ENCODE measurements at regions not wholly inside any gene's neighbourhood (a gene's known extent, or its start where the extent isn't known, plus 50 kb on each side); places are given as distances from the start of the nearest gene placed in this dataset.
"Not testable (repeated sequence)": the region's sequence is repeated elsewhere in the genome, so short reads cannot be mapped to it uniquely, and the experiment has no call there.

GRCh38 chr9:21711504-21711903 is 90.9 kb upstream of the MTAP start:
- Histone ChIP-seq H3K4me3 (no peak overlapping the region), H3K4me1 (ENCODE audit: low read depth) (no peaks in the 10 kb centered on the region), H3K36me3 (ENCODE audit: low read depth) (no peaks in the 10 kb centered on the region), H3K9me3 (no peaks in the 10 kb centered on the region)
- intact Hi-C loops (cut with DNase I, micrococcal nuclease), result no loop called here
- no peak for ATAC-seq
- TF ChIP-seq CTCF (IDR thresholded peaks at IDR 0.05), result no peak
- DNase-seq, result no peak

DNA sequence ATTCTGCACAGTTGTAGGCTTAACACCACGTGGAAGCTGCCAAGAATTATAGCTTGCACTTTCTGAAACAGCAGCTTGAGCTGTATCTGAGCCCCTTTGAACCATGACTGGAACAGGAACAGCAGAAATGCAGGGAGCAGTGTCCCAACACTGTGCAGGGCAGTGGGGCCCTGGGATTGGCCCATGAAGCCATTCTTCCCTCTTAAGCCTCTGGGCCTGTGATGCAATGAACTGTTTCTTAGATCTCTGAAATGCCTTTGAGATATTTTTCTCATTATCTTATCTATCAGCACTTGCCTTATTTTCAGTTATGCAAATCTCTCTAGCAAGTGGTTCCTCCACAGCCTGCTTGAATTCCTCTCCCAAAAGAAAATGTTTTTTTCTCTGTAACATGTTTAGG is 87.0 kb upstream of the MTAP start:
- no peaks in the 10 kb centered on the region for H3K36me3 ChIP-seq (ENCODE audit: low read depth)
- H3K4me3 ChIP-seq, result no peak overlapping the region
- no peak for ATAC-seq
- intact Hi-C loops (cut with DNase I, micrococcal nuclease), result no loop called here
- no peaks in the 10 kb centered on the region for H3K4me1 ChIP-seq (ENCODE audit: low read depth)
- no peak for TF ChIP-seq CTCF (IDR thresholded peaks at IDR 0.05)
- DNase-seq, result no peak
- H3K9me3 ChIP-seq, result no peaks in the 10 kb centered on the region

GRCh38 chr9:21720758-21721157 is 81.7 kb upstream of the MTAP start:
- ATAC-seq (no peak), DNase-seq (no peak)
- Histone ChIP-seq H3K36me3 (ENCODE audit: low read depth) (no peaks in the 10 kb centered on the region), H3K9me3 (no peaks in the 10 kb centered on the region), H3K4me3 (no peak overlapping the region), H3K4me1 (ENCODE audit: low read depth) (no peaks in the 10 kb centered on the region)
- no peak for TF ChIP-seq CTCF (IDR thresholded peaks at IDR 0.05)
- intact Hi-C loops (cut with DNase I, micrococcal nuclease), result no loop called here

DNA sequence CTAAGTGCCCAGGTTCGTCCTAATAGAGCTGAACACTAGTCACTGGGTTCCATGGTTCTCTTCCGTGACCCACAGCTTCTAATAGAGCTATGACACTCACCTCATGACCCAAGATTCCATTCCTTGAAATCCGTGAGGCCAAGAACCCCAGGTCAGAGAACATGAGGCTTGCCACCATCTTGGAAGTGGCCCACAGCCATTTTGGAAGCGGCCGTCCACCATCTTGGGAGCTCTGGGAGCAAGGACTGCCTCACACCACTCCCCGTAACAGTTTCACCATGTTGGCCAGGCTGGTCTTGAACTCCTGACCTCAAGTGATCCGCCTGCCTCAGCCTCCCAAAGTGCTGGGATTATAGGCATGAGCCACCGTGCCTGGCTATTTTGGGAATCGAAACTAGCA is 75.0 kb upstream of the MTAP start:
- intact Hi-C loops (cut with DNase I, micrococcal nuclease); H3K36me3 ChIP-seq (ENCODE audit: low read depth); ATAC-seq; H3K9me3 ChIP-seq; DNase-seq; H3K4me3 ChIP-seq; H3K4me1 ChIP-seq (ENCODE audit: low read depth): not testable (repeated sequence)

DNA sequence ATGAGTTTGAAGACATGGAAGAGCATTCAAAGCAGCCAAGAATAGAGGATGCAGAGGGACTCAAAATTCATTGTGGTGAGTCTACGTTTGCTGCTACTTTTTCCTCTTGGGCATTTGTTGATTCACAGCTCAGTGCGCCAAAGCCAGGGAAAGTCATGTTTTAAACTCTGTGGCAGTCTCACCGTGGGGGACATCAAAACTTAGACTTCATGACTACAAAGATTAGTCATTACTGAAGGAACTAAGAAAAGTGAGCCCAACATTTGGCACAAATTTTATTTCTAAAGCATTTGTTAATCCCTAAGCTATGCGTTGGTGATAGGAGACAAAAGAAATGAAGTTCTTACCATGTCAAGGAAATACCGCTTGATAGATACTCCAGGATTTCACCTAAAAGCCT is 73.7 kb upstream of the MTAP start:
- DNase-seq, result no peak
- Histone ChIP-seq H3K9me3 (no peaks in the 10 kb centered on the region), H3K4me3 (no peak overlapping the region), H3K36me3 (ENCODE audit: low read depth) (no peaks in the 10 kb centered on the region), H3K4me1 (ENCODE audit: low read depth) (no peaks in the 10 kb centered on the region)
- no peak for TF ChIP-seq CTCF (IDR thresholded peaks at IDR 0.05)
- no peak for ATAC-seq
- intact Hi-C loops (cut with DNase I, micrococcal nuclease), result no loop called here

GRCh38 chr9:21729648-21730047 is 72.8 kb upstream of the MTAP start:
- Histone ChIP-seq H3K4me1 (ENCODE audit: low read depth) (no peaks in the 10 kb centered on the region), H3K4me3 (no peak overlapping the region), H3K9me3 (no peaks in the 10 kb centered on the region), H3K36me3 (ENCODE audit: low read depth) (no peaks in the 10 kb centered on the region)
- intact Hi-C loops (cut with DNase I, micrococcal nuclease), result no loop called here
- DNase-seq (no peak), ATAC-seq (no peak)
- no peak for TF ChIP-seq CTCF (IDR thresholded peaks at IDR 0.05)

Data from mucosa of descending colon (tissue), 3 donors.